K562 (cell line): ENCODE measurements at regions not wholly inside any gene's neighbourhood (a gene's known extent, or its start where the extent isn't known, plus 50 kb on each side); places are given as distances from the start of the nearest gene placed in this dataset.

ENCODE experiments used
- CAMTA2 ChIP-seq: fragments of 250-450 bp; sonication (Bioruptor Pico); conservative IDR thresholded peaks from 2 replicates; pipeline ENCODE4 v1.5.1; 2022
- DDX20 ChIP-seq: fragments of 450-650 bp; IDR thresholded peaks from 2 replicates; pipeline ENCODE4 v1.6.1; 2016; ENCODE audit warnings: missing genetic modification characterization, low read depth, mild to moderate bottlenecking, missing compliant biosample characterization, moderate library complexity
- MEF2D ChIP-seq: conservative IDR thresholded peaks from 2 replicates; pipeline ENCODE4 v1.6.1; 2016; ENCODE audit warnings: low read depth, missing genetic modification characterization, missing compliant biosample characterization
- NFRKB ChIP-seq: fragments of 450-650 bp; IDR thresholded peaks from 2 replicates; pipeline ENCODE4 v1.6.1; 2016; ENCODE audit warnings: low read depth
- PRMT5 ChIP-seq: sonication (generic); formaldehyde crosslinking; IDR thresholded peaks from 2 replicates; pipeline ENCODE4 v1.5.0; 2020; ENCODE audit warnings: missing genetic modification reagents
- SOX6 ChIP-seq: fragments of 450-650 bp; IDR thresholded peaks from 2 replicates; pipeline ENCODE4 v1.6.1; 2014; ENCODE audit warnings: mild to moderate bottlenecking
- TCFL5 ChIP-seq: fragments of 250-450 bp; sonication (Bioruptor Pico); conservative IDR thresholded peaks from 2 replicates; pipeline ENCODE4 v1.6.1; 2021; ENCODE audit warnings: mild to moderate bottlenecking, moderate library complexity, matching md5 sums
- U2AF2 ChIP-seq: fragments of 200-400 bp; formaldehyde crosslinking; optimal IDR thresholded peaks from 2 replicates; pipeline ENCODE3; 2017; ENCODE audit warnings: low read depth, mild to moderate bottlenecking, low read length
- ZBTB8A ChIP-seq: fragments of 450-650 bp; IDR thresholded peaks from 2 replicates; pipeline ENCODE4 v1.6.1; 2018; ENCODE audit warnings: mild to moderate bottlenecking, moderate library complexity; ENCODE audit not compliant: partially characterized antibody
- ZNF121 ChIP-seq: sonication (generic); formaldehyde crosslinking; conservative IDR thresholded peaks from 2 replicates; pipeline ENCODE4 v1.8.0; 2022; ENCODE audit warnings: missing genetic modification reagents
- ZNF512 ChIP-seq: IDR thresholded peaks from 2 replicates; pipeline ENCODE4 v1.6.1; 2016; ENCODE audit warnings: missing genetic modification characterization, missing compliant biosample characterization

DNA sequence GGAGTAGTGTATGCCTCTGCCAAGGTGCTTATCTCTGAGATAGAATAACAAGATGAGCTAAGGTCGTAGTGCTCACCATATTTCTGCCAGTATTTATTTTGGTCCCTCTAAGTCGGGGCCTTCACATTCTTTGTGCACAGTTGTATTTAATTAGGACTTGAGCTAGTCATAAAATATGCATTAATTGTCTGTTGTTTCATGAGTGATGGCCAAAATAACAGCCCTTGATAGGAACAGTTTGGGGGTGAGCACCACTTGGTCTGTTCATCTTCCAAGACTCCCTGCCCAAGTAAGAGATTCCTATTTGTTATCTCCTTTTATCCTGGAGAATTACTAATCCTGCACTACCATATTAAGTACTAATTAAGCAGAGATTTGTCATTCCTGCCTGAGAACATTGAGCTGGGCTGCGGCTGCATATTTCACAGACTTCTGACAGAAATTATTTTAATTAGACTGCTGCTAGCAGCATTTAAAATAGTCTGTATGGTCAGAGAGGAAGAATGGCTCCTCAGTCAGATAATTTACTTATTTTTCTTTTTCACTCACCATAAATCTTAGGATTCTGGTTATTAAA lies 435.1 kb downstream of the MTX2 start (continued):
- TF ChIP-seq ZNF512 (tag) = no peak
- no peak for TF ChIP-seq SOX6
- TF ChIP-seq ZBTB8A = no peak
- TF ChIP-seq PRMT5 (CRISPR knock-in tag) = no peak
- no peak for TF ChIP-seq U2AF2
- no peak for TF ChIP-seq MEF2D
- no peak for TF ChIP-seq ZNF121 (CRISPR knock-in tag)
- no peak for TF ChIP-seq NFRKB
- no peak for TF ChIP-seq DDX20
- TF ChIP-seq TCFL5 (CRISPR knock-in tag) = no peak
- TF ChIP-seq CAMTA2 (CRISPR knock-in tag) = no peak
